HFFc6 (cell line): ENCODE measurements at regions not wholly inside any gene's neighbourhood (a gene's known extent, or its start where the extent isn't known, plus 50 kb on each side); places are given as distances from the start of the nearest gene placed in this dataset.

Experiments used
- DNase-seq: peaks from one replicate; pipeline ENCODE4 v3.0.0-alpha.2; 2018
- H3K27ac Mint-ChIP-seq: 2 replicates; pipeline ENCODE4 v1.8.0; 2020; ENCODE audit warnings: mild to moderate bottlenecking, mixed read lengths
- H3K27me3 Mint-ChIP-seq: 2 replicates; pipeline ENCODE4 v1.8.0; 2021; ENCODE audit warnings: mild to moderate bottlenecking, moderate library complexity, mixed read lengths; ENCODE audit not compliant: insufficient read depth
- H3K36me3 Mint-ChIP-seq: 2 replicates; pipeline ENCODE4 v1.8.0; 2021; ENCODE audit warnings: low read depth, mixed read lengths
- H3K4me1 Mint-ChIP-seq: 2 replicates; pipeline ENCODE4 v1.8.0; 2020; ENCODE audit warnings: low read depth, mixed read lengths
- H3K4me3 Mint-ChIP-seq: 2 replicates; pipeline ENCODE4 v1.8.0; 2020; ENCODE audit warnings: mild to moderate bottlenecking, moderate library complexity, mixed read lengths
- H3K9me3 Mint-ChIP-seq: 2 replicates; pipeline ENCODE4 v1.8.0; 2020; ENCODE audit warnings: mild to moderate bottlenecking, mixed read lengths
- CTCF ChIP-seq: fragments of 200-600 bp; sonication (generic); IDR thresholded peaks from 2 replicates; pipeline ENCODE4 v1.5.0; 2021; ENCODE audit warnings: antibody characterized with exemption, mild to moderate bottlenecking

GRCh38 chr12:130073721-130074120, 88.5 kb upstream of the FZD10 start:
- Mint-ChIP-seq H3K4me1 (no peaks in the 10 kb centered on the region), H3K9me3 (peaks cover 65% of the 10 kb centered on the region), H3K27ac (no peak overlapping the region), H3K36me3 (no peaks in the 10 kb centered on the region), H3K27me3 (peaks cover 1% of the 10 kb centered on the region), H3K4me3 (no peak overlapping the region)
- DNase-seq, result no peak
- TF ChIP-seq CTCF, result no peak

- peaks cover 66% of the 10 kb centered on the region for H3K9me3 Mint-ChIP-seq
- no peak for TF ChIP-seq CTCF
- no peaks in the 10 kb centered on the region; the same call in 1 of the 2 replicates for H3K27me3 Mint-ChIP-seq
- H3K27ac Mint-ChIP-seq, result no peak overlapping the region
- H3K4me3 Mint-ChIP-seq, result no peak overlapping the region
- no peaks in the 10 kb centered on the region for H3K4me1 Mint-ChIP-seq
- DNase-seq, result no peak
- H3K36me3 Mint-ChIP-seq, result no peaks in the 10 kb centered on the region
Observed at GRCh38 chr12:130074661-130075406, 87.4 kb upstream of the FZD10 start.

DNA sequence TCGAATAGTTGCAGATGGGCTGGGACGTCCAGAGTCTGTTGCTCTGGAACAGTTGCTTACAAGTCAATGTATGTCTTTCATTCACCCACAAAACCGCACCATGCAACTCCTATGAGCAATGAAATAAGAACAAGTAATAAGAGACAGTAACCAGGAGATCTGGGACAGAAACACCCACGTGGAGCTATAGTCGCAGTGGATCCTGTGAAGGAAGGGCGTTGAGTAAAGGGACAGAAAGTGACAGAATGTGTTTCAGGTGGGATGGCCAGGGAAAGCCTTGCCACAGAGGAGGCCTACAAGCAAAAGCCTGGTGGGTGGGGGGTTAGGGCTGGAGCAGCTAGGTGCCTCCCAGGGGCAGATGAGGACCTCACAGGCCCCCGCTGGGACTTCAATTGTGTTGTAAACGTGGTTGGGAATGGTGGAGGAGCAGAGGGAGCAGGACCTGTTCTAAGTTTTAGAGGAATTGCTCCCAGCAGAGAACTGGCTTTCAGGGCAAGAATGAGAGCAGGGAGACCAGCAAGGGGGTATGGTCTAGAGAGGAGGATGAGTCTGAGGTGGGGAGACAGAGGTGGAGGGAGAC, 86.7 kb upstream of the FZD10 start:
- H3K27me3 Mint-ChIP-seq, result no peaks in the 10 kb centered on the region; the same call in 1 of the 2 replicates

DNA sequence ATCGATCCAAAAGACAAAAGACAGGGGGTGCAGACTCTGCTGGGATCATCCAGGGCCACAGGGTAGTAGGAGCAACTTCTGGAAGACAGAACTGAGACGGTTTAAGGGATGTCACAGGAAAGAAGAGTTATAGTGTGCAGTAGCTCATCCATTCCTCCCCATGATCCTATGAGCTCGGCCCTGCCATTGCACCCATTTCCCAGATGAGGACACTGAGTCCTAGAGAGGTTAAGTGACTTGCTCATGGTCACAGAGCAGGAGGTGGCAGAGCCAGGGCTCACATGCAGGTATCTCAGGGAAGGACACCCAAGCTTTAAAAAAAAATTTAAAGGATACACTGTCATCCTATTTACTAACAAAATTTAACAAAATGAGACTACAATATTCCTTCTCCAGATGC, 86.1 kb upstream of the FZD10 start:
- Mint-ChIP-seq H3K27me3 (no peaks in the 10 kb centered on the region; the same call in 1 of the 2 replicates), H3K27ac (no peak overlapping the region), H3K4me1 (no peaks in the 10 kb centered on the region), H3K4me3 (no peak overlapping the region), H3K9me3 (peaks cover 63% of the 10 kb centered on the region), H3K36me3 (no peaks in the 10 kb centered on the region)
- DNase-seq, result no peak
- no peak for TF ChIP-seq CTCF

More for the DNA sequence above, 86.7 kb upstream of the FZD10 start:
- peaks cover 66% of the 10 kb centered on the region for H3K9me3 Mint-ChIP-seq
- H3K27ac Mint-ChIP-seq, result no peak overlapping the region
- H3K4me1 Mint-ChIP-seq, result no peaks in the 10 kb centered on the region
- H3K36me3 Mint-ChIP-seq, result no peaks in the 10 kb centered on the region
- H3K4me3 Mint-ChIP-seq, result no peak overlapping the region
- no peak for DNase-seq
- no peak for TF ChIP-seq CTCF

DNA sequence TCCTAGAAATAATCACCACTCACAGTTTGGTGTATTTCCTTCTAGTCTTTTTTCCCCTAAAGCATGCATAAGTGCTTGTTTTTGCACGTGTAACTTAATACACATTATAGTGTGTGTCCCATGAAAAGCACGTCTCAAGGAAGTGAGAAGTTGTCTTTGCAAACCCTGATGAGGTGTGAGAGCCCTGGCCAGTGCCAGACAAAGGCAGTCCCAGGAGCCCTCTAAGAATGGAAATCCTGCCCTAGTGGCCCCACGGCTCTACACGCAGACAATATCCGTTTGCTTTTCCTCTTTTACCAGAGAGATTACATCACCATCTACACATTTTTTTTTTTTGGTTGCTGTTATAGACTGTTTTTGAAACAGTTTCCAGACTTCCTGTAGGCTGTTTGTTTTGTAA, 85.5 kb upstream of the FZD10 start:
- DNase-seq, result no peak
- no peaks in the 10 kb centered on the region for H3K4me1 Mint-ChIP-seq
- TF ChIP-seq CTCF, result no peak
- H3K27ac Mint-ChIP-seq, result no peak overlapping the region
- no peaks in the 10 kb centered on the region; the same call in 1 of the 2 replicates for H3K36me3 Mint-ChIP-seq
- no peaks in the 10 kb centered on the region; the same call in 1 of the 2 replicates for H3K27me3 Mint-ChIP-seq
- H3K9me3 Mint-ChIP-seq, result peaks cover 60% of the 10 kb centered on the region
- H3K4me3 Mint-ChIP-seq, result no peak overlapping the region
